B cell (primary cell): ENCODE measurements at regions not wholly inside any gene's neighbourhood (a gene's known extent, or its start where the extent isn't known, plus 50 kb on each side); places are given as distances from the start of the nearest gene placed in this dataset.

Experiments
- ATAC-seq: fragments of 200-7000 bp; cut with Tn5 transposase; one replicate; pipeline ENCODE4 v1.10.0; 2021; ENCODE audit warnings: low read depth, mild to moderate bottlenecking, moderate number of reproducible peaks, moderate library complexity
- CTCF ChIA-PET: fragments of 350-600 bp; sonication (Branson Sonifier 250); formaldehyde crosslinking; loops from one replicate; lab custom pipeline; 2021; ENCODE audit warnings: antibody characterized with exemption, inconsistent platforms; lab: Charles Lee
- POLR2A ChIA-PET: fragments of 350-600 bp; sonication (Branson Sonifier 250); formaldehyde crosslinking; loops from one replicate; lab custom pipeline; 2021; ENCODE audit warnings: antibody characterized with exemption; lab: Charles Lee
- DNase-seq: peaks from one replicate; pipeline ENCODE4 v3.0.0; 2013
- H2AFZ ChIP-seq: 2 replicates; pipeline ENCODE4 v1.6.1; 2012; ENCODE audit warnings: mild to moderate bottlenecking, low read depth, low read length; ENCODE audit not compliant: insufficient read depth, poor library complexity, severe bottlenecking
- H3K27ac ChIP-seq, 2 donors: 1 replicate in 1 of 2; 2 replicates in 1 of 2; pipeline ENCODE4 v1.5.1; 2012 to 2013; ENCODE audit warnings: low read length in 2 of 2, mild to moderate bottlenecking in 2 of 2, moderate library complexity in 1 of 2
- H3K27me3 ChIP-seq, 4 experiments: fragments of 200-600 bp in 1 of 4; sonication (generic) in 1 of 4; replicated peaks in 1 of 4; 1 replicate in 2 of 4; 2 replicates in 2 of 4; pipeline versions ENCODE4 v1.6.1 to v1.7.0; 2013 to 2016; ENCODE audit warnings: low read length in 3 of 4, mild to moderate bottlenecking in 2 of 4, mixed read lengths in 1 of 4, moderate library complexity in 1 of 4; ENCODE audit not compliant: insufficient read depth in 4 of 4, control insufficient read depth in 3 of 4; ENCODE audit errors: control extremely low read depth in 1 of 4
- H3K36me3 ChIP-seq, 2 experiments: replicated peaks in 1 of 2; 1 replicate in 1 of 2; 2 replicates in 1 of 2; pipeline versions ENCODE4 v1.6.1 to v1.7.1; 2013; ENCODE audit warnings: low read length in 1 of 2; ENCODE audit not compliant: insufficient read depth in 2 of 2, control insufficient read depth in 1 of 2; ENCODE audit errors: control extremely low read depth in 1 of 2, extremely low read depth in 1 of 2
- H3K4me1 ChIP-seq, 2 donors: fragments of 200-600 bp in 1 of 2; sonication (generic) in 1 of 2; 1 replicate in 1 of 2; 2 replicates in 1 of 2; pipeline versions ENCODE4 v1.5.1 to v1.6.1; 2013 to 2017; ENCODE audit warnings: low read length in 2 of 2; ENCODE audit not compliant: control insufficient read depth in 2 of 2, insufficient read depth in 2 of 2
- H3K4me2 ChIP-seq: replicated peaks from 2 replicates; pipeline ENCODE3; 2012; ENCODE audit warnings: mild to moderate bottlenecking, low read depth, low read length; ENCODE audit not compliant: poor library complexity, severe bottlenecking
- H3K4me3 ChIP-seq, 5 experiments: fragments of 200-600 bp in 1 of 5; sonication (generic) in 1 of 5; 1 replicate in 3 of 5; 2 replicates in 2 of 5; pipeline versions ENCODE4 v1.5.1 to v1.7.0; 2011 to 2016; ENCODE audit warnings: low read length in 4 of 5, mild to moderate bottlenecking in 4 of 5, low read depth in 2 of 5, control low read depth in 1 of 5, moderate library complexity in 1 of 5; ENCODE audit not compliant: insufficient read depth in 1 of 5; ENCODE audit errors: control extremely low read depth in 1 of 5, extremely low read depth in 1 of 5
- H3K79me2 ChIP-seq: fragments of 200-600 bp; sonication (generic); one replicate; pipeline ENCODE4 v1.6.0; 2016; ENCODE audit warnings: low read length; ENCODE audit not compliant: control insufficient read depth, insufficient read depth
- H3K9ac ChIP-seq: fragments of 200-600 bp; sonication (generic); 2 replicates; pipeline ENCODE4 v1.6.1; 2017; ENCODE audit warnings: mild to moderate bottlenecking, low read length, moderate library complexity
- H3K9me3 ChIP-seq, 3 donors: one replicate each; pipeline versions ENCODE4 v1.6.1 to v1.7.1; 2013; ENCODE audit warnings: low read length in 2 of 3; ENCODE audit not compliant: control insufficient read depth in 2 of 3, insufficient read depth in 1 of 3; ENCODE audit errors: control extremely low read depth in 1 of 3
- H4K20me1 ChIP-seq: 2 replicates; pipeline ENCODE4 v1.6.0; 2012; ENCODE audit warnings: mild to moderate bottlenecking, low read length; ENCODE audit not compliant: insufficient read depth, control insufficient read depth, poor library complexity, severe bottlenecking
- H3K27ac Mint-ChIP-seq: one replicate; pipeline ENCODE4 v1.8.0; 2021; ENCODE audit warnings: mixed read lengths
- H3K27me3 Mint-ChIP-seq: one replicate; pipeline ENCODE4 v1.8.0; 2021; ENCODE audit warnings: mixed read lengths
- H3K4me1 Mint-ChIP-seq: one replicate; pipeline ENCODE4 v1.8.0; 2021; ENCODE audit warnings: mixed read lengths
- H3K4me3 Mint-ChIP-seq: one replicate; pipeline ENCODE4 v1.8.0; 2021; ENCODE audit warnings: mixed read lengths
- H3K9me3 Mint-ChIP-seq: one replicate; pipeline ENCODE4 v1.8.0; 2022; ENCODE audit warnings: mixed read lengths; ENCODE audit not compliant: insufficient read depth
- CTCF ChIP-seq: fragments of 200-600 bp; IDR thresholded peaks from one replicate; pipeline ENCODE4 v1.8.0; 2022; ENCODE audit warnings: antibody characterized with exemption, mild to moderate bottlenecking
- EZH2 ChIP-seq: IDR thresholded peaks from 2 replicates; pipeline ENCODE4 v1.6.1; 2012; ENCODE audit warnings: borderline replicate concordance, low read depth, mild to moderate bottlenecking, moderate library complexity, low read length; ENCODE audit not compliant: insufficient read depth, poor library complexity, severe bottlenecking
- WGBS: methylation state at CpG from one replicate; pipeline ENCODE4 v1.1.5; 2013; ENCODE audit warnings: missing lambda C conversion rate; ENCODE audit not compliant: insufficient coverage; 5-methylcytosine and 5-hydroxymethylcytosine counted together
- intact Hi-C: fragments of 100-400 bp; cut with micrococcal nuclease; formaldehyde crosslinking; loops from one replicate; pipeline ENCODE4 v1.10.0; 2022

DNA sequence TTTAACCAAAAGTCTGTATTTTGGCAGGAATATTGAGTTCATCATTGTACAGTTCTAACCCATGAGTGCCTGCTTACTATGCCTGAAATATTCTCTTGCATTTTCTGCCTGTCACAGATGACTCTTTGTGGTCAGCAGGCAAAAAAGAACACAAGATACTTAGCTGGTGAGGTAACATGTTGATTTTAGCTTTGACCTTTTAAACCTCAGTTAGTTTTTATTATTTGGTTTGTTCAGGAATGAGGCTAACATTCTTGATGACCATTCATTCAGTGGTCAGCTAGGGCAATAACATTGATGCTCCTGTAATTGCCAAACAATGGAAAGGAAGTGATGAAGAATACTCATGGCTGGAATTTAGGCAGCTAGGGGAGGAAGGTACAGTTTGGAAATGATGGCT is 491.2 kb downstream of the PIK3C3 start:
- Histone ChIP-seq H3K27ac (no peak overlapping the region), H3K4me3 (no peak overlapping the region), H3K36me3 (no peaks in the 10 kb centered on the region), H3K9me3 (peaks cover 0 to 16% (median 9%) of the 10 kb centered on the region in 3 donors), H4K20me1 (no peaks in the 10 kb centered on the region), H3K79me2 (no peaks in the 10 kb centered on the region), H3K4me2 (no peak overlapping the region), H3K9ac (no peak overlapping the region), H3K27me3 (no peaks in the 10 kb centered on the region), H2AFZ (no peak overlapping the region), H3K4me1 (no peaks in the 10 kb centered on the region)
- DNase-seq (no peak), ATAC-seq (no peak)
- intact Hi-C loops, result no loop called here
- H3K4me1 Mint-ChIP-seq, result no peaks in the 10 kb centered on the region
- H3K4me3 Mint-ChIP-seq, result no peak overlapping the region
- POLR2A ChIA-PET, result no interaction called here
- H3K27me3 Mint-ChIP-seq, result no peaks in the 10 kb centered on the region
- no peak for TF ChIP-seq EZH2
- TF ChIP-seq CTCF, result no peak
- peaks cover 10% of the 10 kb centered on the region for H3K9me3 Mint-ChIP-seq
- H3K27ac Mint-ChIP-seq, result no peak overlapping the region
- CTCF ChIA-PET, result no interaction called here

- no peak overlapping the region for H2AFZ ChIP-seq
- H3K27me3 Mint-ChIP-seq, result no peaks in the 10 kb centered on the region
- no peak overlapping the region for H3K4me3 ChIP-seq
- H3K27me3 ChIP-seq, result no peaks in the 10 kb centered on the region
- H3K9me3 ChIP-seq, result peaks cover 0 to 16% (median 9%) of the 10 kb centered on the region in 3 donors
- no peak overlapping the region for H3K4me3 Mint-ChIP-seq
- no peaks in the 10 kb centered on the region for H4K20me1 ChIP-seq
- no peak overlapping the region for H3K27ac Mint-ChIP-seq
- no peak overlapping the region for H3K4me2 ChIP-seq
- POLR2A ChIA-PET, result no interaction called here
- TF ChIP-seq EZH2 (no peak), CTCF (no peak)
- H3K9me3 Mint-ChIP-seq, result peaks cover 11% of the 10 kb centered on the region
- H3K4me1 Mint-ChIP-seq, result no peaks in the 10 kb centered on the region
- CTCF ChIA-PET, result no interaction called here
- no peak overlapping the region for H3K9ac ChIP-seq
- 100% methylated on average over 1 of the region's 1 CpG for WGBS
- DNase-seq (no peak), ATAC-seq (no peak)
- no peaks in the 10 kb centered on the region for H3K79me2 ChIP-seq
- H3K36me3 ChIP-seq, result no peaks in the 10 kb centered on the region
- intact Hi-C loops, result no loop called here
- no peaks in the 10 kb centered on the region for H3K4me1 ChIP-seq
- H3K27ac ChIP-seq, result no peak overlapping the region
Observed at GRCh38 chr18:42447688-42448087, 492.7 kb downstream of the PIK3C3 start.
